PFSK-1 (cell line): ENCODE measurements at regions not wholly inside any gene's neighbourhood (a gene's known extent, or its start where the extent isn't known, plus 50 kb on each side); places are given as distances from the start of the nearest gene placed in this dataset.

Experiments used
- FOXP2 ChIP-seq: optimal IDR thresholded peaks from 2 replicates; pipeline ENCODE3; 2011; ENCODE audit warnings: borderline replicate concordance, control low read depth, inconsistent platforms; ENCODE audit not compliant: insufficient read depth; ENCODE audit errors: extremely low read length, extremely low read depth
- TF ChIP-seq, protein P1 (sequence below), 2 experiments: IDR thresholded peaks; 2 replicates each; pipeline versions ENCODE4 v1.6.1 to v1.8.0; 2011 to 2012; ENCODE audit warnings: low read depth in 2 of 2, low read length in 2 of 2, control low read depth in 1 of 2, inconsistent platforms in 1 of 2, mild to moderate bottlenecking in 1 of 2, moderate library complexity in 1 of 2; ENCODE audit not compliant: insufficient read depth in 1 of 2

DNA sequence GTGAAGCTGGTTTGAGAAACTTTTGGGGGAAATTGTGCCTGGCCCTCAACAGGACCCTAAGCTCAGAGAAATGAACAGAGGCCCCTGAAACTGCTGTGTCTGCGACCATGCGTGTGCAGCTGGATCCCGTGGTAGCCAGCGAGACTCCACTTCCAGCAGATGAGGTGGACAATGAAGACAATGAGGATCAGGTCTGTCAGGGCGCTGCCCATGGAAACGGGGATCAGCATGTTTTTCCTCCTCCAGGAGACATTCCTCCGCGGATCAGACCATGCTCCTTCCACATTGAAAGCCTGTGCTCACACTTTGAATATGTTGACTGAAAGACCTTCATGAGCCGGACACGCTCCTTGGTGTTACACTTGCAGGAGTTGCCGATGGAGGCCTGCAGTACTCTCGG lies 1439.8 kb upstream of the ALCAM start:
- TF ChIP-seq, protein P1, sequence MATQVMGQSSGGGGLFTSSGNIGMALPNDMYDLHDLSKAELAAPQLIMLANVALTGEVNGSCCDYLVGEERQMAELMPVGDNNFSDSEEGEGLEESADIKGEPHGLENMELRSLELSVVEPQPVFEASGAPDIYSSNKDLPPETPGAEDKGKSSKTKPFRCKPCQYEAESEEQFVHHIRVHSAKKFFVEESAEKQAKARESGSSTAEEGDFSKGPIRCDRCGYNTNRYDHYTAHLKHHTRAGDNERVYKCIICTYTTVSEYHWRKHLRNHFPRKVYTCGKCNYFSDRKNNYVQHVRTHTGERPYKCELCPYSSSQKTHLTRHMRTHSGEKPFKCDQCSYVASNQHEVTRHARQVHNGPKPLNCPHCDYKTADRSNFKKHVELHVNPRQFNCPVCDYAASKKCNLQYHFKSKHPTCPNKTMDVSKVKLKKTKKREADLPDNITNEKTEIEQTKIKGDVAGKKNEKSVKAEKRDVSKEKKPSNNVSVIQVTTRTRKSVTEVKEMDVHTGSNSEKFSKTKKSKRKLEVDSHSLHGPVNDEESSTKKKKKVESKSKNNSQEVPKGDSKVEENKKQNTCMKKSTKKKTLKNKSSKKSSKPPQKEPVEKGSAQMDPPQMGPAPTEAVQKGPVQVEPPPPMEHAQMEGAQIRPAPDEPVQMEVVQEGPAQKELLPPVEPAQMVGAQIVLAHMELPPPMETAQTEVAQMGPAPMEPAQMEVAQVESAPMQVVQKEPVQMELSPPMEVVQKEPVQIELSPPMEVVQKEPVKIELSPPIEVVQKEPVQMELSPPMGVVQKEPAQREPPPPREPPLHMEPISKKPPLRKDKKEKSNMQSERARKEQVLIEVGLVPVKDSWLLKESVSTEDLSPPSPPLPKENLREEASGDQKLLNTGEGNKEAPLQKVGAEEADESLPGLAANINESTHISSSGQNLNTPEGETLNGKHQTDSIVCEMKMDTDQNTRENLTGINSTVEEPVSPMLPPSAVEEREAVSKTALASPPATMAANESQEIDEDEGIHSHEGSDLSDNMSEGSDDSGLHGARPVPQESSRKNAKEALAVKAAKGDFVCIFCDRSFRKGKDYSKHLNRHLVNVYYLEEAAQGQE (IDR thresholded peaks at IDR 0.05; ENCODE audit: insufficient read depth in 1 of 2, low read depth in 2 of 2, low read length in 2 of 2) = no peak
- no peak for TF ChIP-seq FOXP2
